Body of pancreas (tissue), 4 donors: ENCODE measurements at regions not wholly inside any gene's neighbourhood (a gene's known extent, or its start where the extent isn't known, plus 50 kb on each side); places are given as distances from the start of the nearest gene placed in this dataset.

Source experiments
- POLR2A ChIP-seq, 3 donors: fragments of 450-650 bp; IDR thresholded peaks; one replicate each; pipeline ENCODE4 v1.6.1; 2016; ENCODE audit warnings: antibody characterized with exemption in 3 of 3, mild to moderate bottlenecking in 2 of 3
- TF ChIP-seq, protein P1 (sequence below), 7 experiments: fragments of 450-650 bp in 4 of 7; fragments of 200-600 bp in 3 of 7; sonication (generic) in 3 of 7; IDR thresholded peaks; one replicate each; pipeline ENCODE4 v1.5.1; 2016 to 2019; ENCODE audit warnings: antibody characterized with exemption in 7 of 7

- TF ChIP-seq, protein P1, sequence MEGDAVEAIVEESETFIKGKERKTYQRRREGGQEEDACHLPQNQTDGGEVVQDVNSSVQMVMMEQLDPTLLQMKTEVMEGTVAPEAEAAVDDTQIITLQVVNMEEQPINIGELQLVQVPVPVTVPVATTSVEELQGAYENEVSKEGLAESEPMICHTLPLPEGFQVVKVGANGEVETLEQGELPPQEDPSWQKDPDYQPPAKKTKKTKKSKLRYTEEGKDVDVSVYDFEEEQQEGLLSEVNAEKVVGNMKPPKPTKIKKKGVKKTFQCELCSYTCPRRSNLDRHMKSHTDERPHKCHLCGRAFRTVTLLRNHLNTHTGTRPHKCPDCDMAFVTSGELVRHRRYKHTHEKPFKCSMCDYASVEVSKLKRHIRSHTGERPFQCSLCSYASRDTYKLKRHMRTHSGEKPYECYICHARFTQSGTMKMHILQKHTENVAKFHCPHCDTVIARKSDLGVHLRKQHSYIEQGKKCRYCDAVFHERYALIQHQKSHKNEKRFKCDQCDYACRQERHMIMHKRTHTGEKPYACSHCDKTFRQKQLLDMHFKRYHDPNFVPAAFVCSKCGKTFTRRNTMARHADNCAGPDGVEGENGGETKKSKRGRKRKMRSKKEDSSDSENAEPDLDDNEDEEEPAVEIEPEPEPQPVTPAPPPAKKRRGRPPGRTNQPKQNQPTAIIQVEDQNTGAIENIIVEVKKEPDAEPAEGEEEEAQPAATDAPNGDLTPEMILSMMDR (IDR thresholded peaks at IDR 0.05) = no peak
- no peak for TF ChIP-seq POLR2A (IDR thresholded peaks at IDR 0.05)
Observed at GRCh38 chr1:209132736-209133467, 450.6 kb upstream of the CAMK1G start.
